Left lung (tissue), 4 donors: ENCODE measurements at regions not wholly inside any gene's neighbourhood (a gene's known extent, or its start where the extent isn't known, plus 50 kb on each side); places are given as distances from the start of the nearest gene placed in this dataset.

ENCODE experiments used
- ATAC-seq: fragments of 200-7000 bp; cut with Tn5 transposase; one replicate; pipeline ENCODE4 v1.9.1; 2020; ENCODE audit warnings: moderate library complexity
- DNase-seq, 4 donors: peaks; one replicate each; pipeline ENCODE4 v3.0.0-alpha.2; 2013 to 2020
- H3K27ac ChIP-seq, 2 donors: fragments of 200-600 bp; sonication (generic) in 1 of 2; one replicate each; pipeline versions ENCODE4 v1.5.0 to v1.8.0; 2020 to 2021
- H3K27me3 ChIP-seq, 2 donors: fragments of 200-600 bp; sonication (generic) in 1 of 2; one replicate each; pipeline versions ENCODE4 v1.5.0 to v1.8.0; 2020 to 2021
- H3K36me3 ChIP-seq, 2 donors: fragments of 200-600 bp; sonication (generic) in 1 of 2; one replicate each; pipeline versions ENCODE4 v1.5.0 to v1.8.0; 2020 to 2021
- H3K4me1 ChIP-seq, 2 donors: fragments of 200-600 bp; one replicate each; pipeline ENCODE4 v1.8.0; 2021
- H3K4me3 ChIP-seq, 2 donors: fragments of 200-600 bp; sonication (generic) in 1 of 2; one replicate each; pipeline versions ENCODE4 v1.5.0 to v1.8.0; 2020 to 2021; ENCODE audit warnings: mild to moderate bottlenecking in 1 of 2
- H3K9me3 ChIP-seq, 2 donors: fragments of 200-600 bp; sonication (generic) in 1 of 2; one replicate each; pipeline versions ENCODE4 v1.5.0 to v1.8.0; 2020 to 2021
- CTCF ChIP-seq, 2 donors: fragments of 200-600 bp; sonication (generic) in 1 of 2; IDR thresholded peaks; one replicate each; pipeline versions ENCODE4 v1.5.0 to v1.8.0; 2021; ENCODE audit warnings: antibody characterized with exemption in 2 of 2
- intact Hi-C, 2 donors: fragments of 100-400 bp; cut with DNase I; formaldehyde crosslinking; loops; one replicate each; pipeline versions ENCODE4 v1.11.2 to v1.14.2; 2022
- donor health status: DM: no; HTN: yes; CAD: no.
- donor health status: DM: no; HTN: no; CAD: no.

GRCh38 chr2:172220121-172220520, 117.4 kb upstream of the DLX2 start:
- intact Hi-C loops = no loop called here
- Histone ChIP-seq H3K9me3 (no peaks in the 10 kb centered on the region), H3K27ac (no peak overlapping the region), H3K4me3 (no peak overlapping the region), H3K27me3 (no peaks in the 10 kb centered on the region), H3K36me3 (no peaks in the 10 kb centered on the region), H3K4me1 (no peaks in the 10 kb centered on the region)
- DNase-seq = no peak
- no peak for TF ChIP-seq CTCF (IDR thresholded peaks at IDR 0.05)
- no peak for ATAC-seq

GRCh38 chr2:172223601-172224054, 120.9 kb upstream of the DLX2 start:
- no peak for ATAC-seq
- TF ChIP-seq CTCF (IDR thresholded peaks at IDR 0.05) = no peak
- Histone ChIP-seq H3K9me3 (no peaks in the 10 kb centered on the region), H3K4me3 (no peak overlapping the region), H3K27me3 (no peaks in the 10 kb centered on the region), H3K27ac (no peak overlapping the region), H3K36me3 (no peaks in the 10 kb centered on the region), H3K4me1 (no peaks in the 10 kb centered on the region)
- intact Hi-C loops = no loop called here
- DNase-seq = no peak

GRCh38 chr2:172225786-172226185, 123.1 kb upstream of the DLX2 start:
- no peak overlapping the region for H3K27ac ChIP-seq
- H3K4me1 ChIP-seq = no peaks in the 10 kb centered on the region
- H3K36me3 ChIP-seq = no peaks in the 10 kb centered on the region
- H3K9me3 ChIP-seq = no peaks in the 10 kb centered on the region
- intact Hi-C loops = no loop called here
- no peak overlapping the region for H3K4me3 ChIP-seq
- H3K27me3 ChIP-seq = no peaks in the 10 kb centered on the region
- no peak for TF ChIP-seq CTCF (IDR thresholded peaks at IDR 0.05)
- DNase-seq = no peak
- no peak for ATAC-seq

GRCh38 chr2:172226244-172227061, 123.8 kb upstream of the DLX2 start:
- no peaks in the 10 kb centered on the region for H3K36me3 ChIP-seq
- H3K4me3 ChIP-seq = no peak overlapping the region
- no peaks in the 10 kb centered on the region for H3K4me1 ChIP-seq
- DNase-seq (no peak), ATAC-seq (no peak)
- no peaks in the 10 kb centered on the region for H3K27me3 ChIP-seq
- H3K9me3 ChIP-seq = no peaks in the 10 kb centered on the region
- H3K27ac ChIP-seq = no peak overlapping the region
- intact Hi-C loops = no loop called here
- no peak for TF ChIP-seq CTCF (IDR thresholded peaks at IDR 0.05)

GRCh38 chr2:172227719-172228118, 125.0 kb upstream of the DLX2 start:
- intact Hi-C loops = no loop called here
- DNase-seq (no peak), ATAC-seq (no peak)
- Histone ChIP-seq H3K4me3 (no peak overlapping the region), H3K36me3 (no peaks in the 10 kb centered on the region), H3K4me1 (no peaks in the 10 kb centered on the region), H3K27ac (no peak overlapping the region), H3K9me3 (no peaks in the 10 kb centered on the region), H3K27me3 (no peaks in the 10 kb centered on the region)
- TF ChIP-seq CTCF (IDR thresholded peaks at IDR 0.05) = no peak
